ENCODE measurements at regions not wholly inside any gene's neighbourhood (a gene's known extent, or its start where the extent isn't known, plus 50 kb on each side); places are given as distances from the start of the nearest gene placed in this dataset.

DNA sequence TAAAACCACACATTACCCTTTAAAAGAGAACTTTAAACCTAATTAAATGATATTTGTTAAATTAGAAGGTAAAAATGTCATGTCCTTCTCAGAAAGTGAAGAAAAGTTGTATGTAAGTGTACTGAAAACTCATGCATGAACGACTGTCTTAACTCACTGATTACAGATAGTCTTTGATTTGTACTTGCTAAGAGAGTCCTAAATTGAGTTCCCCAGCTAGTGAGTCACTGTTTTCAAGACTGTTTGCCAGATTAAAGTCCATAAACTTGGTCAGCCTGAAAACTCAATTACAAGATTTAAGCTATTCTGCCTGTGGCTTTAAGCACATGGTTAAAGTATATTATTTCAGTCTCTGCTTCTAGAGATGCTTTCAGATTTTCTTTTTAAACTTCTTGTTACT, 124.9 kb upstream of the ZCCHC13 start:
- TF ChIP-seq CTCF (IDR thresholded peaks at IDR 0.05) (no peak), POLR2AphosphoS5 (IDR thresholded peaks at IDR 0.05) (no peak)
